Large intestine (tissue), 3 donors: ENCODE measurements at regions not wholly inside any gene's neighbourhood (a gene's known extent, or its start where the extent isn't known, plus 50 kb on each side); places are given as distances from the start of the nearest gene placed in this dataset.
"Not testable (repeated sequence)": the region's sequence is repeated elsewhere in the genome, so short reads cannot be mapped to it uniquely, and the experiment has no call there.

ENCODE experiments used
- DNase-seq, 2 donors: peaks; one replicate each; pipeline versions ENCODE4 v3.0.0 to v3.0.0-alpha.2; 2013
- H3K27ac ChIP-seq: one replicate; pipeline ENCODE4 v1.5.1; 2013; ENCODE audit warnings: low read length
- H3K27me3 ChIP-seq: 2 replicates; pipeline ENCODE4 v1.6.1; 2013; ENCODE audit warnings: low read length; ENCODE audit not compliant: control insufficient read depth, insufficient read depth
- H3K36me3 ChIP-seq: 2 replicates; pipeline ENCODE4 v1.6.1; 2013; ENCODE audit warnings: low read length; ENCODE audit not compliant: control insufficient read depth, insufficient read depth
- H3K4me1 ChIP-seq: one replicate; pipeline ENCODE4 v1.6.1; 2013; ENCODE audit warnings: low read length; ENCODE audit not compliant: control insufficient read depth, insufficient read depth
- H3K4me3 ChIP-seq: one replicate; pipeline ENCODE4 v1.5.1; 2013; ENCODE audit warnings: low read length
- H3K9me3 ChIP-seq: one replicate; pipeline ENCODE4 v1.6.1; 2013; ENCODE audit warnings: mild to moderate bottlenecking, low read depth, low read length, moderate library complexity; ENCODE audit not compliant: control insufficient read depth
- WGBS: methylation state at CpG from one replicate; pipeline ENCODE4 v1.1.5; 2013; ENCODE audit warnings: low lambda C conversion rate; ENCODE audit not compliant: insufficient coverage; 5-methylcytosine and 5-hydroxymethylcytosine counted together

DNA sequence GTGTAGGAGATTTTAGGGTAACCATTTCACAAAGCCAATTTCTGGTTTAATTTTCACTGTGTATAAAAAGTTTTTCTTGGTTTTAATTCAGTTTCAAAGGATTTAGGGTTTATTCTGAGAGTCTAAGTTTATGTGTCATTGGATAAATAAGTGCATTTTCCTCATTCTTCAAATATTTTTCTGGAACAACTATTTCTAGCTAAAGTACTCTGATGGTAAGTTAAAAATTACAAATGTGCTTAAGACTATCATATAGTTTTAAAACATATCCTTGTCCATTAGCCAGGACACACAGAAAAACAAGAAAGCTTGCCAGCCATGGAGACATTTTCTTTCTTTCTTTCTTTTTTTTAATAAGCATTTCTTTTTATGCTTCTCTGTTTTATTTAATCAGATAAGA, 333.0 kb downstream of the RFPL4B start:
- Histone ChIP-seq H3K36me3 (no peaks in the 10 kb centered on the region), H3K4me3 (no peak overlapping the region), H3K4me1 (no peaks in the 10 kb centered on the region), H3K27me3 (no peaks in the 10 kb centered on the region), H3K27ac (no peak overlapping the region), H3K9me3 (no peaks in the 10 kb centered on the region)
- DNase-seq = no peak

DNA sequence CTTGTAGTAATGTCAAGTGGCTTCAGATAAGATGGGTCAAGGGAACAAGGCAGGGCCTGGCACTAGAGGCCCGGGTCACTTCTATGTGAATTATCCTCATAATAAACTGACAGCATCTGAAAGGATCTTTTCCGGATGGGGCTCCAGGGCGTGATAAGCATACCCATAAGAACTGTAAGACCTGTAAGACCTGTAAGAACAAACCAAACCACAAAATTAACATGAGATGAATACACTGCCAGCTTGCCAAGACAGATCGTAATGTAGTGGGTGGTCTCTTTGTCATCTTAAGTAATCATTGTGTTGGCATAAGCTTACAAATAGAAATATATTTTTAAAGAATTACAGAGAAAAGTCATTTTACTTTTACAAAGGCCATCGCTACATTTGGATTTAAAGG, 334.9 kb downstream of the RFPL4B start:
- Histone ChIP-seq H3K27ac (no peak overlapping the region), H3K4me3 (no peak overlapping the region), H3K9me3 (no peaks in the 10 kb centered on the region), H3K27me3 (no peaks in the 10 kb centered on the region), H3K36me3 (no peaks in the 10 kb centered on the region), H3K4me1 (no peaks in the 10 kb centered on the region)
- DNase-seq = no peak
- WGBS = 100% methylated on average over 1 of the region's 5 CpGs

DNA sequence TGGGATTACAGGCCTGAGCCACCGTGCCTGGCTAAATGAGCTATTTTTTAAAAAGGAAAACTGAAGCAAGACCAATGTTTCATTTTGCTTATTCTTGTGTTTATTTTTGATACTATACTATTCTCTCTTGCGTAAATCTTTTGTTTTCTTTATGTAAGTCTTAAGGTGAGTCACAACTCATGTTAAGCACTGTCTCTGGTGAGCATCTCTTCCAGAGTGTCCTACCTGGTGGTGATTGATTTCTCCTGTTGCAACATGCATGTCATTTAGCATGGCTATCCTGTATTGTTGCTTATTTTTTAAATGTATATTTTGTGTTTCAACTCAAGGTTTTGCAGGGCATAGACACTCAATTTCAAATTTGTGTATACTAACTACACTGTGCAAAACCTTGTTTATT, 336.0 kb downstream of the RFPL4B start:
- Histone ChIP-seq H3K4me3 (no peak overlapping the region), H3K9me3 (no peaks in the 10 kb centered on the region), H3K27me3 (no peaks in the 10 kb centered on the region), H3K36me3 (no peaks in the 10 kb centered on the region), H3K4me1 (no peaks in the 10 kb centered on the region), H3K27ac (no peak overlapping the region)
- WGBS = 50% methylated on average over 1 of the region's 2 CpGs
- DNase-seq = no peak

- no peak overlapping the region for H3K4me3 ChIP-seq
- H3K4me1 ChIP-seq = no peaks in the 10 kb centered on the region
- peak in 1 of 2 donors; percentile 9 for DNase-seq
- H3K36me3 ChIP-seq = no peaks in the 10 kb centered on the region
- no peaks in the 10 kb centered on the region for H3K27me3 ChIP-seq
- 86% methylated on average over 1 of the region's 3 CpGs for WGBS
- H3K27ac ChIP-seq = no peak overlapping the region
- H3K9me3 ChIP-seq = no peaks in the 10 kb centered on the region
These were observed 336.8 kb downstream of the RFPL4B start for GRCh38 chr6:112683926-112684325.

- not testable (repeated sequence) for H3K4me1 ChIP-seq, H3K27ac ChIP-seq, H3K36me3 ChIP-seq, H3K27me3 ChIP-seq, H3K9me3 ChIP-seq, DNase-seq, H3K4me3 ChIP-seq
- 80% methylated on average over 1 of the region's 15 CpGs for WGBS
These were observed 338.5 kb downstream of the RFPL4B start for GRCh38 chr6:112685521-112686220.

DNA sequence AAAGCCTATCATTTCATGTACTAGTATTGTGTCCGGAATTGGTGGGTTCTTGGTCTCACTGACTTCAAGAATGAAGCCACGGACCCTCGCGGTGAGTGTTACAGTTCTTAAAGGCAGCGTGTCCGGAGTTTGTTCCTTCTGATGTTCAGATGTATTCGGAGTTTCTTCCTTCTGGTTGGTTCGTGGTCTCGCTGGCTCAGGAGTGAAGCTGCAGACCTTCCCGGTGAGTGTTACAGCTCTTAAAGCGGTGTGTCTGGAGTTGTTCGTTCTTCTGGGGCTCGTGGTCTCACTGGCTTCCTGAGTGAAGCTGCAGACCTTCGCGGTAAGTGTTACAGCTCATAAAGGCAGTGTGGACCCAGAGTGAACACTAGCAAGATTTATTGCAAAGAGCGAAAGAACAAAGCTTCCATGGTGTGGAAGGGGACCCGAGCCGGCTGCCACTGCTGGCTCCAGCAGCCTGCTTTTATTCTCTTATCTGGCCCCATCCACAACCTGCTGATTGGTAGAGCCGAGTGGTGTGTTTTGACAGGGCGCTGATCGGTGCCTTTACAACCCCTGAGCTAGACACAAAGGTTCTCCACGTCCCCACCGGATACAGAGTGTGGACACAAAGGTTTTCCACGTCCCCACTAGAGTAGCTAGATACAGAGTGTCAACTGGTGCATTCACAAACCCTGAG, 341.5 kb downstream of the RFPL4B start:
- H3K4me3 ChIP-seq, H3K36me3 ChIP-seq, H3K9me3 ChIP-seq, H3K4me1 ChIP-seq, H3K27me3 ChIP-seq, DNase-seq, H3K27ac ChIP-seq: not testable (repeated sequence)
- WGBS = no CpG with 5 or more reads among the region's 24 CpGs

DNA sequence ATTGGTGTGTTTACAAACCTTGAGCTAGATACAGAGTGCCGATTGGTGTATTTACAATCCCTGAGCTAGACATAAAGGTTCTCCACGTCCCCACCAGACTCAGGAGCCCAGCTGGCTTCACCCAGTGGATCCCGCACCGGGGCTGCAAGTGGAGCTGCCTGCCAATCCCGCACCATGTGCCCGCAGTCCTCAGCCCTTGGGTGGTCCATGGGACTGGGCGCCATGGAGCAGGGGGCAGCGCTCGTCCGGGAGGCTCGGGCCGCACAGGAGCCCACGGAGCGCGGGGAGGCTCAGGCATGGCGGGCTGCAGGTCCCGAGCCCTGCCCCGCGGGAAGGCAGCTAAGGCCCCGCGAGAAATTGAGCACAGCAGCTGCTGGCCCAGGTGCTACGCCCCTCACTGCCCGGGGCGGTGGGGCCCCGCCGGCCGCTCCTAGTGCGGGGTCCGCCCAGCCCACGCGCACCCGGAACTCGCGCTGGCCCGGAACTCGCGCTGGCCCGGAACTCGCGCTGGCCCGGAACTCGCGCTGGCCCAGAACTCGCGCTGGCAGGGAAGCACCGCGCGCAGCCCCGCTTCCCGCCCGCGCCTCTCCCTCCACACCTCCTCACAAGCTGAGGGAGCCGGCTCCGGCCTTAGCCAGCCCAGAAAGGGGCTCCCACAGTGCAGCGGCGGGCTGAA, 342.2 kb downstream of the RFPL4B start:
- not testable (repeated sequence) for H3K27me3 ChIP-seq, H3K27ac ChIP-seq, DNase-seq, H3K4me3 ChIP-seq, H3K9me3 ChIP-seq, H3K36me3 ChIP-seq, H3K4me1 ChIP-seq
- WGBS = no CpG with 5 or more reads among the region's 56 CpGs

DNA sequence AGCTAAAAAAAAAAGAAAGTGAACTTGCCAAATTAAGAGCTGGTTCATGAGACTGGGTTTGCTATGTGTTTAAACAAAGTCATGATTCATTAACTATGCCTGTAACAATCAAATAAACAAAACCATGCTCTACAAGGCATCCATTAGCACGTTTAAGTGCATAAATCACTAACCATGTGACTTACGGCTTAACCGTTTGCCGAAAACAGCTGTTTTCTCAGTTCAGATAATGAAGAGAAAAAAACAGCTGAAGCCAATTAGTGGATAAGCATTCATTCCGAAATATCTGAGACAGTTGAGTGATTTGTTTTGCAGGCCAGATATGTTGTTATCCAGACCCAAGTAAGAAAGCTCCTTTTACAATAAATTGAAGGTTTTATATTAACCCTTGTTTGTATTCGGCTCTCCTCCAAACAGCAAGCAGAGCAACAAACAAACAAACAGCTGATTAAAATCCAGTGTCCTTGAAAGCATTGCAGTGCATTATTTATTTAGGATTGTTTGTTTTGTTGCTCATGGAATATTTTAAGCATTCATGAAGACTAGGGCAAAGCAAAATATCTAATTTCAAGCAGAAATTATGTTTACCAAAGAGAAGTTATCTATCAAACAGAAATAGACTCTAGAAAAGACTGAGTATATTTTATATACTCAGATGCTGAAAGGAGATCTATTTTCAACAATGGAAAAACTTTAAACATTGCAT, 343.5 kb downstream of the RFPL4B start:
- Histone ChIP-seq H3K9me3 (no peaks in the 10 kb centered on the region), H3K36me3 (no peaks in the 10 kb centered on the region), H3K4me1 (no peaks in the 10 kb centered on the region), H3K27ac (no peak overlapping the region), H3K4me3 (no peak overlapping the region), H3K27me3 (no peaks in the 10 kb centered on the region)
- no CpG with 5 or more reads among the region's 6 CpGs for WGBS
- DNase-seq = peak in 1 of 2 donors; percentile 18

DNA sequence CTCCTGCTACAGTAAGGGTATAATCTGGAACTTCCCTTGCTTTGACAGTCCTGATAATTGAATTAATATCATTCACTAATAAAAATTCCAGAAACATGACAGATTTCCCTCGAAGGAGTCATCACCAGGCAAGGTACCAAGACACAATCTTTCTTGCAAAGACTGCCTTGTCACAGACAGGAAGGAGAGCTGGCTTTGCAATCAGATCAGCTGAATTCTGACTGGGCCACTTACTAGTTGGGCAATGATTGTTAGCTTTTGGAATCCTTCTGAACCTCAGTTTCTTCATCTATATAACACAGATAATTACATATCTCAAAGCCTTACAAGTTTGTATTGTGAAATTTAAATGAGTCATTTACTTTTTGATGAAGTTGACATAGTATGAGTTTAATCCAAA, 344.2 kb downstream of the RFPL4B start:
- no CpG with 5 or more reads among the region's 1 CpG for WGBS
- H3K9me3 ChIP-seq = no peaks in the 10 kb centered on the region
- DNase-seq = no peak

GRCh38 chr6:112695001-112695400, 347.9 kb downstream of the RFPL4B start:
- DNase-seq = no peak
- WGBS = no CpG with 5 or more reads among the region's 2 CpGs
- Histone ChIP-seq H3K4me1 (no peaks in the 10 kb centered on the region), H3K4me3 (no peak overlapping the region), H3K9me3 (no peaks in the 10 kb centered on the region), H3K36me3 (no peaks in the 10 kb centered on the region), H3K27ac (no peak overlapping the region), H3K27me3 (no peaks in the 10 kb centered on the region)

More for the DNA sequence above, 344.2 kb downstream of the RFPL4B start:
- H3K27me3 ChIP-seq = no peaks in the 10 kb centered on the region
- H3K36me3 ChIP-seq = no peaks in the 10 kb centered on the region
- H3K27ac ChIP-seq = no peak overlapping the region
- H3K4me1 ChIP-seq = no peaks in the 10 kb centered on the region
- H3K4me3 ChIP-seq = no peak overlapping the region
